Osteoblast (primary cell): ENCODE measurements at regions not wholly inside any gene's neighbourhood (a gene's known extent, or its start where the extent isn't known, plus 50 kb on each side); places are given as distances from the start of the nearest gene placed in this dataset.

Experiments used
- DNase-seq: peaks from one replicate; pipeline ENCODE4 v3.0.0; 2011; ENCODE audit warnings: low spot score, mixed read lengths; ENCODE audit not compliant: insufficient read length; ENCODE audit errors: missing footprints
- H2AFZ ChIP-seq: 2 replicates; pipeline ENCODE4 v1.6.0; 2011; ENCODE audit warnings: mild to moderate bottlenecking, low read length
- H3K27ac ChIP-seq: 2 replicates; pipeline ENCODE4 v1.5.1; 2011; ENCODE audit warnings: mild to moderate bottlenecking, low read depth, low read length, moderate library complexity
- H3K27me3 ChIP-seq: 2 replicates; pipeline ENCODE4 v1.6.0; 2012; ENCODE audit warnings: mild to moderate bottlenecking, control low read depth, inconsistent platforms, low read length, moderate library complexity; ENCODE audit not compliant: insufficient read depth
- H3K36me3 ChIP-seq: 2 replicates; pipeline ENCODE4 v1.5.1; 2011; ENCODE audit warnings: mild to moderate bottlenecking, low read length, control low read depth, moderate library complexity; ENCODE audit not compliant: insufficient read depth
- H3K4me1 ChIP-seq: 2 replicates; pipeline ENCODE4 v1.5.1; 2011; ENCODE audit warnings: mild to moderate bottlenecking, low read length, control low read depth, moderate library complexity; ENCODE audit not compliant: insufficient read depth
- H3K4me2 ChIP-seq: 2 replicates; pipeline ENCODE4 v1.6.0; 2011; ENCODE audit warnings: mild to moderate bottlenecking, low read length; ENCODE audit not compliant: insufficient read depth
- H3K4me3 ChIP-seq: fragments of 200-600 bp; sonication (generic); 3 replicates; pipeline ENCODE4 v1.5.1; 2012; ENCODE audit warnings: mild to moderate bottlenecking, low read length, inconsistent platforms; ENCODE audit not compliant: insufficient read depth
- H3K79me2 ChIP-seq: 2 replicates; pipeline ENCODE4 v1.6.0; 2012; ENCODE audit warnings: mild to moderate bottlenecking, low read length, control low read depth, inconsistent platforms; ENCODE audit not compliant: insufficient read depth
- H3K9me3 ChIP-seq: 2 replicates; pipeline ENCODE4 v1.5.1; 2011; ENCODE audit warnings: low read depth, low read length, control low read depth
- H4K20me1 ChIP-seq: 2 replicates; pipeline ENCODE4 v1.6.0; 2012; ENCODE audit warnings: mild to moderate bottlenecking, low read length, control low read depth; ENCODE audit not compliant: insufficient read depth
- TF ChIP-seq, protein P1 (sequence below): IDR thresholded peaks from 2 replicates; pipeline ENCODE4 v1.5.1; 2011; ENCODE audit warnings: mild to moderate bottlenecking, low read depth, low read length, moderate library complexity; ENCODE audit errors: extremely low read depth

DNA sequence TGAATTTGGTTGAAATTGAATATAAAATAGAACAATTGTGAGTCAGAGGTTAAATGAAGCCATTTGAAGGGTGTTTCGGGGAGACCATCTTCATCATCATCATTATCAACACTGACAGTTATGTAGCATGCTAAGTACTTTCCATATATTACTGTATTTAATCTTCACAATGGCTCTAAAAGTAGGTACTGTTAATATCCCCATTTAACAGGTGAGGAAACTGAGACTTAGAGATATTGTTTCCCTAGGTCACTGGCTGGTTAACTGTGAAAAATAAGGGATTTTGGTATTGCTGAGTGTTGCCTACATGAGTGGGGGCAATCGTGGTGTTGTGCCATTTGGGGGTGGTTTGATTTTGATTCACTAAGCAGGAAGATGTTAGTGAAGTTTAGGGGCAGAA is 100.3 kb downstream of the TBX19 start:
- Histone ChIP-seq H3K79me2 (no peaks in the 10 kb centered on the region), H3K27me3 (no peaks in the 10 kb centered on the region), H2AFZ (no peak overlapping the region), H3K9me3 (no peaks in the 10 kb centered on the region), H3K27ac (no peak overlapping the region), H3K4me3 (no peak overlapping the region), H3K36me3 (no peaks in the 10 kb centered on the region), H4K20me1 (no peaks in the 10 kb centered on the region), H3K4me2 (no peak overlapping the region), H3K4me1 (no peaks in the 10 kb centered on the region)
- TF ChIP-seq, protein P1, sequence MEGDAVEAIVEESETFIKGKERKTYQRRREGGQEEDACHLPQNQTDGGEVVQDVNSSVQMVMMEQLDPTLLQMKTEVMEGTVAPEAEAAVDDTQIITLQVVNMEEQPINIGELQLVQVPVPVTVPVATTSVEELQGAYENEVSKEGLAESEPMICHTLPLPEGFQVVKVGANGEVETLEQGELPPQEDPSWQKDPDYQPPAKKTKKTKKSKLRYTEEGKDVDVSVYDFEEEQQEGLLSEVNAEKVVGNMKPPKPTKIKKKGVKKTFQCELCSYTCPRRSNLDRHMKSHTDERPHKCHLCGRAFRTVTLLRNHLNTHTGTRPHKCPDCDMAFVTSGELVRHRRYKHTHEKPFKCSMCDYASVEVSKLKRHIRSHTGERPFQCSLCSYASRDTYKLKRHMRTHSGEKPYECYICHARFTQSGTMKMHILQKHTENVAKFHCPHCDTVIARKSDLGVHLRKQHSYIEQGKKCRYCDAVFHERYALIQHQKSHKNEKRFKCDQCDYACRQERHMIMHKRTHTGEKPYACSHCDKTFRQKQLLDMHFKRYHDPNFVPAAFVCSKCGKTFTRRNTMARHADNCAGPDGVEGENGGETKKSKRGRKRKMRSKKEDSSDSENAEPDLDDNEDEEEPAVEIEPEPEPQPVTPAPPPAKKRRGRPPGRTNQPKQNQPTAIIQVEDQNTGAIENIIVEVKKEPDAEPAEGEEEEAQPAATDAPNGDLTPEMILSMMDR = no peak
- DNase-seq = no peak

DNA sequence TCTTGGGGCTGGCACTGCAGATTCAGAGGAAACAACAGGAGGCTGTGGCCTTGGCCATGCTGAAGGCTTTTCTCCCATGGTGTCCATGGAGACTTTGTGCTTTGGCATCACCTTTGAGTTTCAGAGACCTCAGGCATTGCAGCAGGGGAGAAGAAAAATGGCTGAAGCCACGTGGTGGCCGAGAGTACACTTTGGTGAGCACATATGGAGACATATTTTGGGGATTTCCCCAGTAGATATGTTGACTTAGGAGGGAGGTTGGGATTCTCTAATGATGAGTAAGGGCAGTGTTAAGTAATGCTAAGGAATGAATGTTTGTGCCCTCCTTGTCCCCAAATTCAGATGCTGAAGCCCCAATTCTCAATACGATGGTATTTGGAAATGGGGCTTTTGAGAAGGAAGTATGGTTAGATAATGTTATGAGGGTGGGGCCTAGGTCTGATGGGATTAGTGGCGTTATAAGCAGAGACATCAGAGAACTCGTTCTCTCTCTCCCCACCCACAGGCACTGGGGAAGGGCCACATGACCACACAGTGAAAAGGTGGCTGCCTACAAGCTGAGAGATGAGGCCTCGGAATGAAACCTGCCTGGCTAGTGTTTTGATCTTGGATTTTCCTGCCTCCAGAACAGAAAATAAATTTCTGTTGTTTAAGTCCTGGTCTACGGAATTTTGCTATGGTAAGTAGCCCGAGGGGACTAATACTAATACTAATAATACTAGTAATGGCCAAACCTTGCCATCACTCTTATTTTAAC is 98.6 kb downstream of the TBX19 start:
- Histone ChIP-seq H2AFZ (peak overlapping the region; percentile 15), H3K4me3 (no peak overlapping the region), H3K36me3 (no peaks in the 10 kb centered on the region), H4K20me1 (no peaks in the 10 kb centered on the region), H3K79me2 (no peaks in the 10 kb centered on the region), H3K27ac (no peak overlapping the region), H3K4me2 (no peak overlapping the region), H3K27me3 (no peaks in the 10 kb centered on the region), H3K9me3 (no peaks in the 10 kb centered on the region), H3K4me1 (no peaks in the 10 kb centered on the region)
- no peak for DNase-seq
- TF ChIP-seq, protein P1 = no peak

DNA sequence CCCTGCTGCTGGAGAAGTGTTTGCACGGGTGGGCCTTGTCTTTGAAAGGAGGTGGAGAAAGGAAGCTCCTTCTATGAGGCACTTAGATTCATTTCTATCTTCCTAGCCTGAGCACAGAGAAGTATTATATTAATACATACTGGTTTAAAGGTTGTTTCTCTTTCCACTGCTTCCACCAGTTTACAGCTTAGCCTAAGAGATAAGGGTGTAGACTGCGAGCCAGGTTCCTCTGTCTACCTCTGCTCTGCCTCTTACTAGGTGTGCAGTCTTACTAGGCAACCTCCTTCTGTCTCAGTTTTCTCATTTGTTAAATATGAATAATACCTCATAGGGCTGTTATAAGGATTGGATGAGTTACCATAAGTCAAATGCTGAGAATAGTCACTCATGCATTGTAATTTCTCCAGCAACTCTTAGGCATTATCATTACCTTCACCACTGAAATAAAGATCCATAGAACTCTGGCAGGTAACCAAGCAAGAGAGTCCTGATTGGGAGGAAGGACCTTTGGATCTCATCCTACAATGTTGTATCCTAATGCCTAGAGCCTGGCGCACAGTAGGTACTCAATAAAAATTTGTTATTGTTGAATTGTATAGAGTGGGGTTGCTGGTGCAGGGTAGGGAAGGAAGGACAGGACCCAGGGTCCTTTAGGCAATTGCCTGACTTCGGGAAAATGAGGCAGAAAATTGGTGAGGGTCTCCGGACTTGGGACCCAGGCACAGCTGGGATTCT is 95.1 kb downstream of the TBX19 start:
- no peak overlapping the region for H2AFZ ChIP-seq
- no peaks in the 10 kb centered on the region for H3K9me3 ChIP-seq
- H3K4me2 ChIP-seq = no peak overlapping the region
- no peak overlapping the region for H3K4me3 ChIP-seq
- no peaks in the 10 kb centered on the region for H3K27me3 ChIP-seq
- H3K4me1 ChIP-seq = no peaks in the 10 kb centered on the region
- H4K20me1 ChIP-seq = no peaks in the 10 kb centered on the region
- H3K79me2 ChIP-seq = no peaks in the 10 kb centered on the region
- no peak for DNase-seq
- H3K27ac ChIP-seq = no peak overlapping the region
- no peaks in the 10 kb centered on the region for H3K36me3 ChIP-seq
- TF ChIP-seq, protein P1 = no peak

DNA sequence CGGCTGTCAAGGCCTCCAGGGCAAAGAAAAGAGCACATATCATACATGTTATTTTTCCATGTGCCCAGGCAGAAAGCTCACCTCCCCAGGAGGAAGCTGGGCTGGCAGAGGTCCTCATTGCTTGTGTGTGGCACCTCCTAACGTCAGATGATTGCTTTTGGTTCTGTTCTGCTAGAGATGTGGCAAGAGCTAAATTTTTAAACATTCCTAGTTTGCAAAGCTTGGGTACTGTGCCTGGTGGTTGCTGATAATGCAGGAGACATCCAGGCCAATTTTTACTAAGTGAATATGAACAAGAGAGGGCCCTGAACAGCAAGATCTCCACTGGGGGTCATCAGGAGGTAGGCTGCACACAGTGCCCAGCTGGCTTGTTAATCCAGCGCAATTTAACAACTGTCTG is 93.9 kb downstream of the TBX19 start:
- TF ChIP-seq, protein P1 = no peak
- Histone ChIP-seq H3K27ac (no peak overlapping the region), H4K20me1 (no peaks in the 10 kb centered on the region), H3K36me3 (no peaks in the 10 kb centered on the region), H3K9me3 (no peaks in the 10 kb centered on the region), H3K79me2 (no peaks in the 10 kb centered on the region), H3K4me2 (no peak overlapping the region), H2AFZ (no peak overlapping the region), H3K4me3 (no peak overlapping the region), H3K27me3 (no peaks in the 10 kb centered on the region), H3K4me1 (no peaks in the 10 kb centered on the region)
- no peak for DNase-seq
